ENCODE measurements at regions not wholly inside any gene's neighbourhood (a gene's known extent, or its start where the extent isn't known, plus 50 kb on each side); places are given as distances from the start of the nearest gene placed in this dataset.

DNA sequence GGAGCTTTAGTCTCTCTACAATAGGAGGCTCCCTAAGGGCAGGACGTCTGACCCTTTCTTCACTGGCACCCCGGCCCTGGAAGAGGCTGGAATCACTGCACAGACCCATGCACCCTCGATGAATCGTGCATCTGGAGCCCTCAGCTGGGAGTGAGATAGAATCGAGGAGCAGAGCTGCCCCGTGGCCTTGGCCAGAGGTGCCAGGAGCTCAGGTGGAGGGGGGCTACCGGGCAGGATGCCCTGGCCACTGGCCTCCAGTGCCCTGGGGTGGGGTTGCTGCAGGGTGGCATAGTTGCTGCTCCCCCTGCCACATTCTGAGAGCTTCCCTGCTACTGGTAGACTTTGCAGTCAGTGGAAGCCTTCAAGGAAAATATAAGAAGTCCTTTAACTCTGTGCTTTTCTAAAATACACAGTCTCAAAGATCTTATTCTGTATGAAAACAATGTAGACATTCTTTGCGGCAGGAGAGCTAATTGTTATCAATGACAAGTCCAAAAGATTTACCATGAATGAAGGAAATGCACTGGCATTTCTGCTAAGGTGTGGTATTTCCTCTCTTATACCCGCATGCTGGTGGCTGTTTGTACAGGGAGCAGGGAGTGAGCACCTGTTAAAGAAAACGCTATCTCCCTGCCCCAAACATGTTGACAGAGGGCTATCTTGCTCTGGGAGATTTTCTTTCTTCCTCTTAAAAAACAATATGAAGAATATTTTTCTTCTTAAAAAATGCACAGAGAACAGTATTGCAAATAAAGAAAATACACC lies 122.8 kb downstream of the C6orf118 start:
- no peaks in the 10 kb centered on the region for H3K9me3 Mint-ChIP-seq
- no peaks in the 10 kb centered on the region for H3K4me1 Mint-ChIP-seq (ENCODE audit: low read depth)
- DNase-seq (ENCODE audit: low spot score), result no peak
- intact Hi-C loops (cut with micrococcal nuclease), result no loop called here
- no peaks in the 10 kb centered on the region for H3K36me3 Mint-ChIP-seq (ENCODE audit: low read depth)
- no peaks in the 10 kb centered on the region for H3K27me3 Mint-ChIP-seq (ENCODE audit: low read depth)
- H3K4me3 Mint-ChIP-seq (ENCODE audit: low read depth), result no peak overlapping the region
- no peak overlapping the region for H3K27ac Mint-ChIP-seq

DNA sequence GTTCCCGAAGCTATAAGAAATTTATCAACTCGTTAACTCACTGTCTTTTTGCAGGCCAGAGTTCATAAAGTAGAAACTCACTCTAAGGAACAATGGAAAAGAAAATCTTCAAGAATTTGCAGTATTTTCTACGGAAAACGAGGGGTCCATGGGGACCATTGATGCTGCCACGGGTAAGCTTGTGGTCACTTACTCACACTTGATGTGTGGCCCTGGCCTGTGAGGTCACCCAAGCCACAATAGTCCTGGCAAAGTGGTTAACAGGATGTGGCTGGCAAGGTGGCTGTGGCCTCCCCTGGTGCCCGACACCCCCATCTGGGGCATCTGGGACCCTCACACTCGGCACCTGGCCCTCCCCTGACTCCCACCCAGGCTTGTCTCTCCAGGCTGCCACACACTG lies 123.4 kb downstream of the C6orf118 start:
- no peak overlapping the region for H3K27ac Mint-ChIP-seq
- H3K36me3 Mint-ChIP-seq (ENCODE audit: low read depth), result no peaks in the 10 kb centered on the region
- no peaks in the 10 kb centered on the region for H3K27me3 Mint-ChIP-seq (ENCODE audit: low read depth)
- DNase-seq (ENCODE audit: low spot score), result no peak
- intact Hi-C loops (cut with micrococcal nuclease), result no loop called here
- H3K4me1 Mint-ChIP-seq (ENCODE audit: low read depth), result no peaks in the 10 kb centered on the region
- no peak overlapping the region for H3K4me3 Mint-ChIP-seq (ENCODE audit: low read depth)
- H3K9me3 Mint-ChIP-seq, result no peaks in the 10 kb centered on the region

DNA sequence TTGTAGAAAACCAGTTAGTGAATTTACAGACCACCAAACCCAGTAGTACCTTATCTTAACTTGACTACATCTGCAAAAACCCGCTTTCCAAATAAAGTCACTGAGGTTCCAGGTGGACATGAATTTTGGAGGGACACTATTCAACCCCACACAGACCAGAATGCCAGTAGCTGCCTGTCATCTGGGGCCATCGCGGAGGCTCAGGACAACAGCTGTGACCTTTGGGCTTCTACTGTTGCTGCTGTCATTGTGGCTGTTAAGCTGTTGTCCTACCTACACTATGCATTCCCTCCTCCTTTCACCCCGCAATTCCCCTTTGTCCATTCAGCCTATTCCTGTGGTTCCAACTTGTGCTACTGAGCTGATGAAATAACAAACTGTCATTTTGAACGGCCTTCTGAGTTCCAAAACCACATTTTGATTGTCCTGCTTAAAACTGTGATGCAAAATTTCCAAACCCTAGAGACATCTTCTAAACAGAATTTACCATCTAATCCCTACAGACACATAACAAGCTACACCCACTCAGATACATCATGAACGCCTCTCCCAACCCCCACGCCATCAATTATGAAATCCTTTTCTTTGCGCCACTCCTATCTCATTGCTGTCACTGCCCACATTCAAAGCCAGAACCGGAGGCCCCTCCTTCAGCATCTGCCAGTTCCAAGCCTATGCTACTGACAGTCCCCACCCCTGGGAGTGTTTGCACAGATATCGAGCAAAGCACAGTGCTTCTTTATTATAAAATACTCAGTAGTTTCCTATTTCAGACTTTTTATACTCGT lies 125.0 kb downstream of the C6orf118 start:
- intact Hi-C loops (cut with micrococcal nuclease), result no loop called here
- no peak for DNase-seq (ENCODE audit: low spot score)
- H3K27me3 Mint-ChIP-seq (ENCODE audit: low read depth), result no peaks in the 10 kb centered on the region
- no peaks in the 10 kb centered on the region for H3K9me3 Mint-ChIP-seq
- H3K4me1 Mint-ChIP-seq (ENCODE audit: low read depth), result no peaks in the 10 kb centered on the region
- no peak overlapping the region for H3K27ac Mint-ChIP-seq
- H3K36me3 Mint-ChIP-seq (ENCODE audit: low read depth), result no peaks in the 10 kb centered on the region
- no peak overlapping the region for H3K4me3 Mint-ChIP-seq (ENCODE audit: low read depth)

DNA sequence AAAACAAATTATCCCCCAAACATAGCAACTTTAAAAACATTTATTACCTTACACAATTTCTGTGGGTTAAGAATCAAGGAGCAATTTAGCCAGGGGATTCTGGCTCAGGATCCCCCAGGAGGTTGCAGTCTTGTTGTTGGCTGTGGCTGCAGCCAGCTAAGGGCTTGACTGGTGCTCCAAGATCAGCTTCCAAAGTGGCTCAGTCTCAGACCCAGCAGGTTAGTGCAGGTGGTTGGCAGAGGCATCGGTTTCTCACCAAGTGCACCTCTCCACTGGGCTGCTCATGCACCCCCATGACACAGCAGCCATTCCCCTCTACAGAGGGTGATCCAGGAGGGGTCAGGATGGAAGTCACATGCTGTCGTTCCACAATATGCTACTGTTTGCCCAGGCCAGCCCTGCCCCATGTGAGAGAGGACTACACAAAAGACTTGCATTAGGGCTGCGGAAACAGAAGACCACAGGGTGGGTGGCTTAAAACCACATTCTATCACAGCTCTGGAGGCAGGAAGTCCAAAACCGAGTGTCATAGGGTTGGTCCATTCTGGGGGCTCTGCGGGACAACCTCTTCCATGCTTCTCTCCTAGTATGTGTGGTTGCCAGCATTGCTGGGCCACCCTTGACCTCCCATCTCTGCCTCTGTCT lies 125.8 kb downstream of the C6orf118 start:
- Mint-ChIP-seq H3K36me3 (ENCODE audit: low read depth) (no peaks in the 10 kb centered on the region), H3K4me3 (ENCODE audit: low read depth) (no peak overlapping the region), H3K27ac (no peak overlapping the region), H3K27me3 (ENCODE audit: low read depth) (no peaks in the 10 kb centered on the region), H3K9me3 (peaks cover 5% of the 10 kb centered on the region), H3K4me1 (ENCODE audit: low read depth) (no peaks in the 10 kb centered on the region)
- DNase-seq (ENCODE audit: low spot score), result no peak
- intact Hi-C loops (cut with micrococcal nuclease), result no loop called here

DNA sequence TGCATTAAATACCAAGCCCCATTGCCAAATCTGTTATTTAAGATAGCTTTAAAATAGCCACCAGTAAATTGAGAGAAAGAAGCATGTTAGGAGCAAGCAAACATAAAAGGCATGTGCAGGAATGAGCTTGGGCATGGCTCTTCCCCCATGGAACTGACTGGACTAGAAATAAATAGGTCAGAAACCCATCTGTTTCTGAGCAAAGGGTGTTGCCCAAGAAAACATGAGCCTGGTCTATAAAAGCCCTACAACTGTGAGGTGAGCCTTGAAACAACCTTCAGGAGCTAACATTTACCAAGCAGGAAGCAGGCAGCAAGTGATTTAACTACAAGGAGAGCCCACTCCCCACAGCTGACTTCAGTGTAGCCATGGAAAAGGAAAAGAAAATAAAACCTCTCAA lies 126.3 kb downstream of the C6orf118 start:
- Mint-ChIP-seq H3K4me3 (ENCODE audit: low read depth) (no peak overlapping the region), H3K27ac (no peak overlapping the region), H3K36me3 (ENCODE audit: low read depth) (no peaks in the 10 kb centered on the region), H3K9me3 (peaks cover 5% of the 10 kb centered on the region), H3K27me3 (ENCODE audit: low read depth) (no peaks in the 10 kb centered on the region), H3K4me1 (ENCODE audit: low read depth) (no peaks in the 10 kb centered on the region)
- no peak for DNase-seq (ENCODE audit: low spot score)
- intact Hi-C loops (cut with micrococcal nuclease), result no loop called here

DNA sequence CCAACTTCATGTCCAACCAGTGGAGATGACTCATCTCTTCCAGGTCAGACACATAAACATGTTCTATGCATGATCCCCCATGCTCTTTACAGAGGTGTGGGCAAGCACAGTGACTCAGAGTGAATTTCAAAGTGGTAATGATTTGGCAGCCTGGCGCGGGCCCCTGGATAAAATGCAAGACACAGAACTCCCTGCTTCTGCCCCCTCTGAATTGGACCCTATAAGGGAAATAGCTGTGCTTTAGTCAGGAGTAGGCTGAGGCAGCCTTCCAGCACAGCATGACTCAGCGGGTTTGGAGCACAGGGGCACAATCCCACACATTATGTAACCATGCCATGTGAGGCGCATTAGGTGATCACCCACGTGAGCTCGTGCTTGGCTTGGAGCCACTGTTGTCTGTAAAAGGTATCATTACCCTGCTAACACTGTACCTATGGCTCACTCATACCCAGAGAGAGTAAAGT lies 127.4 kb downstream of the C6orf118 start:
- intact Hi-C loops (cut with micrococcal nuclease), result no loop called here
- DNase-seq (ENCODE audit: low spot score), result no peak
- Mint-ChIP-seq H3K4me1 (ENCODE audit: low read depth) (no peaks in the 10 kb centered on the region), H3K27me3 (ENCODE audit: low read depth) (no peaks in the 10 kb centered on the region), H3K27ac (no peak overlapping the region), H3K4me3 (ENCODE audit: low read depth) (no peak overlapping the region), H3K36me3 (ENCODE audit: low read depth) (no peaks in the 10 kb centered on the region), H3K9me3 (peaks cover 9% of the 10 kb centered on the region)

DNA sequence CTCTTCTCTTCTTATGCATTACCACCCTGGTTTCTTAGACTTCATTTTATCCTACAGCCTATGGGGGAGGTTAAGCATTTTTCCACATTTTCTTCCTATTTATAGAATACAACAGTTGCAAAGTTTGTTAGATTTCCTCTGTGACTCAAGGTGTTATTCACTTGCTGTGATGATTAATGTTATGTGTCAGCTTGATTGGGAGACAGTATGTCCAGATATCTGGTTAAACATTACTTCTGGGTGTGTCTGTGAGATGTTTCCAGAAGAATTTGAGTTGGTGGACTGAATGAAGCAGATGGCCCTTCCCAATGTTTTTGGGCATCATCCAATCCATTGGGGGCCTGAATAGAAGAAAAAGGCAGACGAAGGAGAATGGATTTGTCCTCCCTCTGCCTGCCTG lies 131.3 kb downstream of the C6orf118 start:
- no peak overlapping the region for H3K4me3 Mint-ChIP-seq (ENCODE audit: low read depth)
- H3K27me3 Mint-ChIP-seq (ENCODE audit: low read depth), result no peaks in the 10 kb centered on the region
- H3K9me3 Mint-ChIP-seq, result peaks cover 26% of the 10 kb centered on the region
- no peaks in the 10 kb centered on the region for H3K36me3 Mint-ChIP-seq (ENCODE audit: low read depth)
- no peak for DNase-seq (ENCODE audit: low spot score)
- H3K4me1 Mint-ChIP-seq (ENCODE audit: low read depth), result no peaks in the 10 kb centered on the region
- no peak overlapping the region for H3K27ac Mint-ChIP-seq
- intact Hi-C loops (cut with micrococcal nuclease), result no loop called here

DNA sequence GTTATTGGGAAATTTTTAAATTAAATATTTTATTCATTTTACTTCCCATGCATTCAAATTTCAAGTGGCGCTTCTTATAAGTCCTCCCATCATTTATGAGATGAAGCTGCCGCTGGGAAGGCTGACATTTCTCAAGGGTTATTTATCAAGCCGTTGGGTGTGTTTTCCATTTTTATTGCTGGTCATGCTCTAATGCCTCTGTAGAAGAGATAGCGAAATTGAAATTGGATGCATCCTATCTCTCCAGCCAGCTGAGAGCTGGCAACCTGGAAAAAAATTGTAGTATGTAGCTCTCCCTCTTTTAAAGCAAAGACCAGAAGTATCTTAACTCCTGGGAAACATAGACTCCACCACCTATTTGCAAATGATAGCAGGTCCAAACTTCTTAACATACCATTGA lies 135.9 kb downstream of the C6orf118 start:
- intact Hi-C loops (cut with micrococcal nuclease), result no loop called here
- Mint-ChIP-seq H3K36me3 (ENCODE audit: low read depth) (no peaks in the 10 kb centered on the region), H3K27me3 (ENCODE audit: low read depth) (no peaks in the 10 kb centered on the region), H3K27ac (no peak overlapping the region), H3K4me1 (ENCODE audit: low read depth) (no peaks in the 10 kb centered on the region), H3K9me3 (peaks cover 39% of the 10 kb centered on the region), H3K4me3 (ENCODE audit: low read depth) (no peak overlapping the region)
- DNase-seq (ENCODE audit: low spot score), result no peak

DNA sequence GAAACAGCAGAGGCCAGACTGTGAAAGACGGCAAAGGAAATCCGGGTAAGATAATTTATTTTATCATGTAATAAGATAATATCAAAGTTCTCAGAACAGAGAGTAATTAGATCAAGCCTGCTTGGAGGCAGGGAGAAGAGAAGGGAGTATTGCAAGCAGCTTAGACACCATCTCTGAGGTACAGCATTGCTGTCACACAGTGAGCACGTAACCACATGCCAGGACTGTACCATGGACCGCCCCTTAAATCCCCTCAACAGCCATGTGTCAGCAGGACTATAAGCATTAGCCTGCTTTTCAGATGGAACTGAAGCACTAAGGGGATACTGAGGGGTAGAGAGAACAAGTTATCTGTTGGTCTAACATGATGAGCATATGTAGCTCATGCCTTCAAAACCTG lies 141.5 kb downstream of the C6orf118 start:
- no peak overlapping the region for H3K27ac Mint-ChIP-seq
- DNase-seq (ENCODE audit: low spot score), result no peak
- H3K27me3 Mint-ChIP-seq (ENCODE audit: low read depth), result no peaks in the 10 kb centered on the region
- H3K4me3 Mint-ChIP-seq (ENCODE audit: low read depth), result no peak overlapping the region
- peaks cover 40% of the 10 kb centered on the region for H3K9me3 Mint-ChIP-seq
- intact Hi-C loops (cut with micrococcal nuclease), result no loop called here
- H3K4me1 Mint-ChIP-seq (ENCODE audit: low read depth), result no peaks in the 10 kb centered on the region
- no peaks in the 10 kb centered on the region for H3K36me3 Mint-ChIP-seq (ENCODE audit: low read depth)

DNA sequence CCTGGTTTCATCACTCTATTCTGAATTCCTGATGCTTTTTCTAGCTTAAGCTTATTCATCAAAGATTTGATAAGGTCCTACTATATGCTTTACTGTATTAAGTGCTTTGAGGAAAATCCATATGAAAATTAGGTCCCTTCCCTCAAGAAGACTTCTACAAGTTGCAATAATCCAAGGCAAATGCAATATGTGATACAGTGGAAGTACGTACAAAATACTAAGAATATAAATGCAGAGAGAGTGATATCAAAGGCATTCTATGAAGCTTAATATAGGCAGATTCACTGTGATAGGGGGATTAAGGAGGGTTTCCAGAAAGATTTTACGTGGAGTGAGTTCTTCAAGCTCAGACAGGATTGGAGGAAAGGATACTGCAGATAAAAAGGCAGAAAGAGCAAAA lies 142.1 kb downstream of the C6orf118 start:
- Mint-ChIP-seq H3K27ac (no peak overlapping the region), H3K4me1 (ENCODE audit: low read depth) (no peaks in the 10 kb centered on the region), H3K27me3 (ENCODE audit: low read depth) (no peaks in the 10 kb centered on the region), H3K4me3 (ENCODE audit: low read depth) (no peak overlapping the region), H3K36me3 (ENCODE audit: low read depth) (no peaks in the 10 kb centered on the region), H3K9me3 (peaks cover 39% of the 10 kb centered on the region)
- DNase-seq (ENCODE audit: low spot score), result no peak
- intact Hi-C loops (cut with micrococcal nuclease), result no loop called here

DNA sequence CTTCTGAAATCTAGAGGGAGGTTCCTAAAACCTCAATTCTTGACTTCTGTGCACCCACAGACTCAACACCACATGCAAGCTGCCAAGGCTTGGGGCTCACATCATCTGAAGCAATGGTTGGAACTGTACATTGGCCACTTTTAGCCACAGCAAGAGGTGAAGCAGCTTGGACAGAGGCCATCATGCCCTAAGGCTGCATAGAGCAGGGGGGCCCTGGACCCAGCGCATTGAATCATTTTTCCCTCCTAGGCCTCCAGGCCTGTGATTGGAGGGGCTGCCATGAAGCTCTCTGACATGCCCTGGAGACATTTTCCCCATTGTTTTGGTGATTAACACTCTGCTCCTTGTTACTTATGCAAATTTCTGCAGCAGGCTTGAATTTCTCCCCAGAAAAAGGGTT lies 145.9 kb downstream of the C6orf118 start:
- Mint-ChIP-seq H3K9me3 (peaks cover 32% of the 10 kb centered on the region), H3K4me1 (ENCODE audit: low read depth) (no peaks in the 10 kb centered on the region), H3K36me3 (ENCODE audit: low read depth) (no peaks in the 10 kb centered on the region), H3K27ac (no peak overlapping the region), H3K4me3 (ENCODE audit: low read depth) (no peak overlapping the region), H3K27me3 (ENCODE audit: low read depth) (no peaks in the 10 kb centered on the region)
- DNase-seq (ENCODE audit: low spot score), result no peak
- intact Hi-C loops (cut with micrococcal nuclease), result no loop called here

DNA sequence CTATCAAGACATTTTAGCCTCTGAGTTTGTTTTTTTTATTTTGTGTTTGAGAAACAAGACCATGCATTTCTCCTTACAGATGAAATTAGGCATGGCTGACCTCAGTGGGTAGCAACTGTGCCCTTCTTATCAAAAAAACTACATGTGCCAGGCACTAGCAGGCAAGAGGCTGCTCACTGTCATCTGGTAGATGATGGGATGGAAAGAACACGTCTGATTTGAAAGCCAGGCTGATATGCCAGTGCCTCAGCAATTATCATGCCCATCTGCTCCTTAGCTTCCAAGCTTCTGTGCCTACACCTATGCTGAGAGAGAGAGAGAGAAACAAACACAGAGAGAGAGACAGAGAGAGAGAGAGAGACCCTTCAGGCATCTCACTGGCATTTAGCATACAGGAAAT lies 149.9 kb downstream of the C6orf118 start:
- no peak for DNase-seq (ENCODE audit: low spot score)
- intact Hi-C loops (cut with micrococcal nuclease), result no loop called here
- H3K27ac Mint-ChIP-seq, result no peak overlapping the region
- H3K4me3 Mint-ChIP-seq (ENCODE audit: low read depth), result no peak overlapping the region
- H3K27me3 Mint-ChIP-seq (ENCODE audit: low read depth), result no peaks in the 10 kb centered on the region
- H3K9me3 Mint-ChIP-seq, result peaks cover 24% of the 10 kb centered on the region
- no peaks in the 10 kb centered on the region for H3K4me1 Mint-ChIP-seq (ENCODE audit: low read depth)
- H3K36me3 Mint-ChIP-seq (ENCODE audit: low read depth), result no peaks in the 10 kb centered on the region

DNA sequence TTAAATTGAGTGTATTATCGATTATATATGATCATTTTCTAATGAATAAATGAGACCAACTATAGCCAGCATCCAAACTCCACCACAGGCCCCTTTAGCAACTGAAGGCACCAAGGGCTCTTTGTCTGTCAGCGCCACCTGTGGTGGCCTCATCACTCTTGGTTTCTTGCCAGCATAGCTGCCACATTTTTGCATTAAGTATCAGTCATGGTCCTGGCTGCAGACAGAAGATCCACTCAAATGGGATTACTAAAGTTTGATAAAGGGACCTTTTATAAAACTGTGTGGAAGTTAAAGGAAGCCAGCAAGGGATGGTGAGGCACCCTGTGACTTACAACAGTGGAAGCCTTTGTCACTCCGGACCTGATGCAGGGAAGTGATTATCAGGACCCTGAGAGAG lies 162.9 kb downstream of the C6orf118 start:
- H3K27me3 Mint-ChIP-seq (ENCODE audit: low read depth), result no peaks in the 10 kb centered on the region
- H3K36me3 Mint-ChIP-seq (ENCODE audit: low read depth), result no peaks in the 10 kb centered on the region
- peaks cover 39% of the 10 kb centered on the region for H3K9me3 Mint-ChIP-seq
- H3K4me1 Mint-ChIP-seq (ENCODE audit: low read depth), result no peaks in the 10 kb centered on the region
- no peak for DNase-seq (ENCODE audit: low spot score)
- intact Hi-C loops (cut with micrococcal nuclease), result no loop called here
- no peak overlapping the region for H3K4me3 Mint-ChIP-seq (ENCODE audit: low read depth)
- H3K27ac Mint-ChIP-seq, result no peak overlapping the region
